H1 (cell line): ENCODE measurements at regions not wholly inside any gene's neighbourhood (a gene's known extent, or its start where the extent isn't known, plus 50 kb on each side); places are given as distances from the start of the nearest gene placed in this dataset.

Source experiments
- CTCF ChIA-PET: fragments of 300-600 bp; sonication (Branson Sonifier 250); formaldehyde crosslinking; loops from one replicate; lab custom pipeline; 2021; ENCODE audit not compliant: partially characterized antibody; lab: Charles Lee
- POLR2A ChIA-PET: fragments of 300-600 bp; sonication (Branson Sonifier 250); formaldehyde crosslinking; loops from one replicate; lab custom pipeline; 2021; ENCODE audit warnings: inconsistent platforms; ENCODE audit not compliant: partially characterized antibody; lab: Charles Lee
- DNase-seq, 2 experiments: peaks; one replicate each; pipeline versions ENCODE4 v3.0.0 to v3.0.0-alpha.2; 2010 to 2022; ENCODE audit warnings: low spot score in 2 of 2, low read depth in 1 of 2, mixed read lengths in 1 of 2
- FAIRE-seq: peaks from 2 replicates; lab custom pipeline; 2011; peaks lifted over from hg19 to GRCh38; lab: Jason Lieb, UNC
- H2AFZ ChIP-seq: 2 replicates; pipeline ENCODE4 v1.8.1; 2012; ENCODE audit warnings: low read length, inconsistent platforms
- H2AK5ac ChIP-seq: 2 replicates; pipeline ENCODE4 v1.6.1; 2013; ENCODE audit warnings: low read depth, low read length
- H2BK120ac ChIP-seq: replicated peaks from 2 replicates; pipeline ENCODE3; 2013; ENCODE audit warnings: low read depth, low read length, inconsistent platforms
- H2BK12ac ChIP-seq: 2 replicates; pipeline ENCODE4 v1.6.1; 2013; ENCODE audit warnings: low read depth, low read length
- H2BK15ac ChIP-seq: 2 replicates; pipeline ENCODE4 v1.6.1; 2013; ENCODE audit warnings: low read length
- H2BK20ac ChIP-seq: 2 replicates; pipeline ENCODE4 v1.6.1; 2013; ENCODE audit warnings: low read length
- H2BK5ac ChIP-seq: 2 replicates; pipeline ENCODE4 v1.6.1; 2013; ENCODE audit warnings: low read depth, low read length
- H3K14ac ChIP-seq: 2 replicates; pipeline ENCODE4 v1.6.1; 2013; ENCODE audit warnings: inconsistent platforms; ENCODE audit not compliant: insufficient read length
- H3K18ac ChIP-seq: 2 replicates; pipeline ENCODE4 v1.6.1; 2013; ENCODE audit warnings: low read length; ENCODE audit errors: extremely low read depth
- H3K23ac ChIP-seq: 2 replicates; pipeline ENCODE4 v1.6.1; 2013; ENCODE audit warnings: inconsistent platforms; ENCODE audit not compliant: insufficient read length
- H3K23me2 ChIP-seq: 2 replicates; pipeline ENCODE4 v1.6.1; 2013; ENCODE audit warnings: low read depth, low read length
- H3K27ac ChIP-seq: 2 replicates; pipeline ENCODE4 v1.6.1; 2011; ENCODE audit warnings: low read depth, low read length, inconsistent platforms
- H3K27me3 ChIP-seq, 4 experiments: replicated peaks in 1 of 4; 1 replicate in 1 of 4; 2 replicates in 3 of 4; pipeline versions ENCODE4 v1.6.1 to v1.8.1; 2011 to 2013; ENCODE audit warnings: low read length in 3 of 4, mild to moderate bottlenecking in 3 of 4, inconsistent platforms in 2 of 4, mixed read lengths in 2 of 4, moderate library complexity in 1 of 4; ENCODE audit not compliant: control insufficient read depth in 3 of 4, insufficient read depth in 3 of 4; ENCODE audit errors: extremely low read depth in 1 of 4
- H3K36me3 ChIP-seq, 4 experiments: 2 replicates each; pipeline versions ENCODE4 v1.6.1 to v1.8.1; 2011 to 2013; ENCODE audit warnings: mild to moderate bottlenecking in 4 of 4, low read length in 3 of 4, moderate library complexity in 2 of 4, control low read depth in 1 of 4, inconsistent platforms in 1 of 4; ENCODE audit not compliant: insufficient read depth in 4 of 4, control insufficient read depth in 2 of 4
- H3K4ac ChIP-seq: replicated peaks from 2 replicates; pipeline ENCODE3; 2013; ENCODE audit warnings: low read length, low read depth, mixed read lengths, inconsistent platforms; ENCODE audit not compliant: insufficient read length
- H3K4me1 ChIP-seq, 4 experiments: replicated peaks in 1 of 4; 1 replicate in 1 of 4; 2 replicates in 3 of 4; pipeline versions ENCODE4 v1.6.1 to v1.8.1; 2011 to 2013; ENCODE audit warnings: low read length in 3 of 4, inconsistent platforms in 2 of 4, mixed read lengths in 1 of 4; ENCODE audit not compliant: insufficient read depth in 4 of 4, control insufficient read depth in 3 of 4
- H3K4me2 ChIP-seq, 2 experiments: 2 replicates each; pipeline versions ENCODE4 v1.6.1 to v1.8.1; 2011 to 2013; ENCODE audit warnings: low read depth in 2 of 2, low read length in 2 of 2, control low read depth in 1 of 2, inconsistent platforms in 1 of 2, mild to moderate bottlenecking in 1 of 2; ENCODE audit not compliant: insufficient read depth in 1 of 2
- H3K4me3 ChIP-seq, 4 experiments: fragments of 200-600, 300-600 bp in 1 of 4; sonication (generic), shearing (Covaris generic), sonication (Bioruptor Twin) in 1 of 4; 2 replicates each; pipeline versions ENCODE4 v1.5.1 to v1.8.1; 2011 to 2016; ENCODE audit warnings: low read length in 4 of 4, low read depth in 3 of 4, control low read depth in 2 of 4, inconsistent platforms in 2 of 4, mild to moderate bottlenecking in 2 of 4, mixed read lengths in 1 of 4, moderate library complexity in 1 of 4; ENCODE audit not compliant: insufficient read depth in 2 of 4; ENCODE audit errors: extremely low read depth in 1 of 4
- H3K56ac ChIP-seq: replicated peaks from 2 replicates; pipeline ENCODE3; 2013; ENCODE audit warnings: low read depth, mild to moderate bottlenecking, mixed read lengths, low read length, inconsistent platforms; ENCODE audit not compliant: insufficient read length
- H3K79me1 ChIP-seq: 2 replicates; pipeline ENCODE4 v1.6.1; 2013; ENCODE audit warnings: low read depth, low read length, control low read depth
- H3K79me2 ChIP-seq, 2 experiments: 2 replicates each; pipeline versions ENCODE4 v1.6.1 to v1.8.1; 2012 to 2013; ENCODE audit warnings: low read length in 2 of 2, mild to moderate bottlenecking in 2 of 2, inconsistent platforms in 1 of 2; ENCODE audit not compliant: insufficient read depth in 2 of 2, control insufficient read depth in 1 of 2
- H3K9ac ChIP-seq, 4 experiments: replicated peaks in 1 of 4; 1 replicate in 1 of 4; 2 replicates in 3 of 4; pipeline versions ENCODE4 v1.6.1 to v1.8.1; 2011 to 2013; ENCODE audit warnings: low read depth in 3 of 4, low read length in 3 of 4, control low read depth in 2 of 4, mild to moderate bottlenecking in 2 of 4, moderate library complexity in 2 of 4, inconsistent platforms in 1 of 4; ENCODE audit errors: extremely low read depth in 1 of 4
- H3K9me3 ChIP-seq, 2 experiments: 2 replicates each; pipeline versions ENCODE4 v1.6.1 to v1.8.1; 2012 to 2013; ENCODE audit warnings: mild to moderate bottlenecking in 2 of 2, moderate library complexity in 2 of 2, control low read depth in 1 of 2, inconsistent platforms in 1 of 2, low read depth in 1 of 2, low read length in 1 of 2, mixed read lengths in 1 of 2; ENCODE audit not compliant: insufficient read depth in 2 of 2
- H4K20me1 ChIP-seq, 2 experiments: replicated peaks in 1 of 2; 2 replicates each; pipeline versions ENCODE3 to v1.8.1; 2011 to 2013; ENCODE audit warnings: inconsistent platforms in 2 of 2, low read length in 2 of 2, mild to moderate bottlenecking in 1 of 2; ENCODE audit not compliant: insufficient read depth in 2 of 2, control insufficient read depth in 1 of 2
- H4K5ac ChIP-seq: 2 replicates; pipeline ENCODE4 v1.6.1; 2013; ENCODE audit warnings: low read length, low read depth, mixed read lengths, inconsistent platforms; ENCODE audit not compliant: insufficient read length
- H4K8ac ChIP-seq: 2 replicates; pipeline ENCODE4 v1.8.0; 2013; ENCODE audit warnings: mild to moderate bottlenecking, moderate library complexity, low read length, inconsistent platforms; ENCODE audit not compliant: insufficient read depth; ENCODE audit errors: extremely low read depth
- H4K91ac ChIP-seq: replicated peaks from 2 replicates; pipeline ENCODE3; 2013; ENCODE audit warnings: low read length, mixed read lengths, inconsistent platforms; ENCODE audit not compliant: insufficient read length
- ASH2L ChIP-seq: fragments of 200-600, 300-600 bp; sonication (generic); IDR thresholded peaks from one replicate; pipeline ENCODE4 v1.7.1; 2017; ENCODE audit warnings: low read length
- CEBPB ChIP-seq: IDR thresholded peaks from 2 replicates; pipeline ENCODE4 v1.6.1; 2012; ENCODE audit warnings: low read depth, low read length
- CHD1 ChIP-seq: IDR thresholded peaks from 2 replicates; pipeline ENCODE4 v1.6.1; 2012; ENCODE audit warnings: low read depth, low read length, improper control_type of control experiment
- GTF2F1 ChIP-seq: IDR thresholded peaks from 2 replicates; pipeline ENCODE4 v1.6.1; 2012; ENCODE audit warnings: low read depth, low read length, improper control_type of control experiment, borderline replicate concordance
- KDM4A ChIP-seq: IDR thresholded peaks from one replicate; pipeline ENCODE4 v1.7.1; 2012; ENCODE audit warnings: low read depth, mild to moderate bottlenecking, moderate library complexity, low read length, inconsistent platforms; ENCODE audit not compliant: severe bottlenecking
- MAFK ChIP-seq: IDR thresholded peaks from 2 replicates; pipeline ENCODE4 v1.6.1; 2012; ENCODE audit warnings: low read depth, mild to moderate bottlenecking, improper control_type of control experiment, low read length
- WGBS, 2 experiments: shearing (Covaris generic) in 1 of 2; methylation state at CpG; one replicate each; pipeline versions ENCODE4 v1.1.6 to v1.1.7; 2013 to 2015; ENCODE audit warnings: low lambda C conversion rate in 2 of 2, mixed read lengths in 2 of 2, inconsistent platforms in 1 of 2, low coverage in 1 of 2, missing lambda C conversion rate in 1 of 2; ENCODE audit not compliant: insufficient replicate concordance in 2 of 2, insufficient coverage in 1 of 2, insufficient read length in 1 of 2; ENCODE audit errors: extremely low coverage in 1 of 2, missing lambda C conversion rate in 1 of 2; 5-methylcytosine and 5-hydroxymethylcytosine counted together

DNA sequence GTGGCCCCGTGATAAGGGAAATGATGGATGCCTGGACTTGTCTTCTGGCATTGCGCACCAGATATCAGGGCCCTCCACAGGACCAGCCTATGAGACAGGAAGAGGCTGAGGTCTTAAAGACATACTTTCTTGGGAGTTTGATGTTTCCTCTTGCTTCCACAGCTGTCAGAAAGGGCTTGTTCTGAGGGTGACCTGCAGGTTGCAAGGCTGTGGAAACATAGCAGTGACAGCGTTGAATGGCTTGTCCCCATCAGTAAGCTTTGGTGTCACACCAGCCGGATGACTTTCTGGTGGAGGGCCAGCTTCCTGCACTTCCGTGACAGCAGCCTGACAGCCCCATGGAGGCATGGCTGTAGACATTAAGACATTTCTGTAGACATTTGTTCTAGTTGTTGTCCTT is 143.2 kb downstream of the C9orf152 start:
- Histone ChIP-seq H2BK120ac (no peak overlapping the region), H3K23me2 (no peaks in the 10 kb centered on the region), H4K91ac (no peak overlapping the region), H3K79me1 (peaks cover 6% of the 10 kb centered on the region; the same call in 1 of the 2 replicates), H3K56ac (no peak overlapping the region), H3K4me3 (no peak overlapping the region), H3K23ac (no peak overlapping the region), H3K4ac (no peak overlapping the region), H3K27ac (no peak overlapping the region), H3K27me3 (no peaks in the 10 kb centered on the region), H2BK15ac (no peak overlapping the region), H3K9me3 (no peaks in the 10 kb centered on the region), H3K79me2 (peaks cover 0 to 91% of the 10 kb centered on the region in 2 experiments; a peak in 3 of 4 replicates), H3K9ac (no peak overlapping the region), H4K8ac (no peak overlapping the region), H3K4me1 (peaks cover 2 to 7% (median 3%) of the 10 kb centered on the region in 4 experiments; a peak in 4 of 7 replicates), H3K36me3 (no peaks in the 10 kb centered on the region; a peak in 2 of 8 replicates), H2BK20ac (no peak overlapping the region), H2AFZ (no peak overlapping the region), H3K14ac (no peak overlapping the region), H2AK5ac (no peak overlapping the region), H2BK12ac (no peak overlapping the region), H2BK5ac (no peak overlapping the region), H4K20me1 (peaks cover 2% of the 10 kb centered on the region in 2 experiments), H3K4me2 (no peak overlapping the region), H4K5ac (no peak overlapping the region), H3K18ac (no peak overlapping the region)
- DNase-seq (no peak), FAIRE-seq (no peak)
- ChIA-PET CTCF (interaction anchor here (1.6 kb wide), 1 partner anchor 10 kb away, joined by 6 read pairs; no protein-coding TSS in a partner anchor), POLR2A (no interaction called here)
- TF ChIP-seq CHD1, result no peak
- no peak for TF ChIP-seq GTF2F1
- no peak for TF ChIP-seq KDM4A
- no peak for TF ChIP-seq CEBPB
- no peak for TF ChIP-seq MAFK
- no peak for TF ChIP-seq ASH2L
- WGBS, 2 experiments, result 97% methylated on average over 5 of the region's 5 CpGs; no CpG with 5 or more reads in 1 of the 2 experiments
